PC-3 (cell line): ENCODE measurements at regions not wholly inside any gene's neighbourhood (a gene's known extent, or its start where the extent isn't known, plus 50 kb on each side); places are given as distances from the start of the nearest gene placed in this dataset.

Experiments
- CTCF ChIP-seq: fragments of 300-600 bp; sonication (generic); conservative IDR thresholded peaks from 2 replicates; pipeline ENCODE4 v1.5.1; 2017; ENCODE audit warnings: antibody characterized with exemption, low read depth, mild to moderate bottlenecking, low read length
- EZH2 ChIP-seq: fragments of 300-600 bp; sonication (generic); IDR thresholded peaks from one replicate; pipeline ENCODE4 v1.6.1; 2017; ENCODE audit warnings: antibody characterized with exemption, mild to moderate bottlenecking, low read length; ENCODE audit not compliant: unreplicated experiment

- TF ChIP-seq CTCF, result no peak
- TF ChIP-seq EZH2, result no peak
Observed at GRCh38 chr1:234675572-234675971, 65.6 kb upstream of the IRF2BP2 start.
